IMR-90 (cell line): ENCODE measurements at regions not wholly inside any gene's neighbourhood (a gene's known extent, or its start where the extent isn't known, plus 50 kb on each side); places are given as distances from the start of the nearest gene placed in this dataset.

Source experiments
- ATAC-seq: fragments of 200-7000 bp; cut with Tn5 transposase; 2 replicates; pipeline ENCODE4 v1.9.1; 2020; ENCODE audit warnings: low read depth, mild to moderate bottlenecking, moderate library complexity
- BruUV-seq: library from RNA; stranded (reverse); fragments of 400-500 nt; replicated peaks from 2 replicates; lab custom pipeline; 2021; lab: Mats Ljungman, UMichigan
- CTCF ChIA-PET: fragments of 300-600 bp; formaldehyde crosslinking; extraction: SDS; loops from one replicate; lab custom pipeline; 2021; ENCODE audit warnings: antibody characterized with exemption; lab: Yijun Ruan, JAX
- POLR2A ChIA-PET: fragments of 300-600 bp; sonication (Branson Sonifier 250); formaldehyde crosslinking; loops from one replicate; lab custom pipeline; 2022; ENCODE audit warnings: antibody characterized with exemption; ENCODE audit not compliant: unreplicated experiment; lab: Charles Lee
- DNase-seq: peaks from one replicate; pipeline ENCODE4 v3.0.0; 2013
- H2AFZ ChIP-seq: replicated peaks from 2 replicates; pipeline ENCODE3; 2013; ENCODE audit warnings: low read length, mild to moderate bottlenecking; ENCODE audit not compliant: poor library complexity
- H2AK5ac ChIP-seq: 2 replicates; pipeline ENCODE4 v1.6.1; 2013; ENCODE audit warnings: low read depth, low read length, inconsistent platforms
- H2AK9ac ChIP-seq: replicated peaks from 2 replicates; pipeline ENCODE3; 2013; ENCODE audit warnings: mild to moderate bottlenecking, low read depth, low read length, moderate library complexity; ENCODE audit not compliant: poor library complexity
- H2BK120ac ChIP-seq: 2 replicates; pipeline ENCODE4 v1.6.1; 2013; ENCODE audit warnings: low read depth, low read length, inconsistent platforms
- H2BK15ac ChIP-seq: 3 replicates; pipeline ENCODE4 v1.6.1; 2013; ENCODE audit warnings: low read depth, low read length, inconsistent platforms
- H2BK20ac ChIP-seq: 2 replicates; pipeline ENCODE4 v1.6.1; 2013; ENCODE audit warnings: low read depth, mild to moderate bottlenecking, inconsistent platforms, low read length, moderate library complexity
- H2BK5ac ChIP-seq: 2 replicates; pipeline ENCODE4 v1.6.1; 2013; ENCODE audit warnings: mild to moderate bottlenecking, low read depth, low read length, inconsistent platforms; ENCODE audit not compliant: poor library complexity, severe bottlenecking
- H3K14ac ChIP-seq: replicated peaks from 2 replicates; pipeline ENCODE4 v1.6.1; 2013; ENCODE audit warnings: low read depth, low read length, inconsistent platforms
- H3K18ac ChIP-seq: 2 replicates; pipeline ENCODE4 v1.6.1; 2013; ENCODE audit warnings: low read depth, low read length, control low read depth
- H3K23ac ChIP-seq: 2 replicates; pipeline ENCODE4 v1.6.1; 2013; ENCODE audit warnings: low read depth, low read length, inconsistent platforms
- H3K27ac ChIP-seq: 2 replicates; pipeline ENCODE4 v1.5.1; 2013; ENCODE audit warnings: mild to moderate bottlenecking, control low read depth, low read length; ENCODE audit not compliant: insufficient read depth
- H3K27me3 ChIP-seq: 2 replicates; pipeline ENCODE4 v1.6.1; 2013; ENCODE audit warnings: low read length; ENCODE audit not compliant: control insufficient read depth, insufficient read depth
- H3K36me3 ChIP-seq: 2 replicates; pipeline ENCODE4 v1.6.1; 2013; ENCODE audit warnings: low read length, mixed read lengths; ENCODE audit not compliant: control insufficient read depth, insufficient read depth
- H3K4ac ChIP-seq: 2 replicates; pipeline ENCODE4 v1.6.1; 2013; ENCODE audit warnings: low read depth, low read length, inconsistent platforms
- H3K4me1 ChIP-seq: 2 replicates; pipeline ENCODE4 v1.6.1; 2013; ENCODE audit warnings: low read length, mixed read lengths; ENCODE audit not compliant: control insufficient read depth, insufficient read depth
- H3K4me2 ChIP-seq: 2 replicates; pipeline ENCODE4 v1.6.1; 2013; ENCODE audit warnings: low read depth, mild to moderate bottlenecking, control low read depth, low read length, moderate library complexity
- H3K4me3 ChIP-seq: 2 replicates; pipeline ENCODE4 v1.5.1; 2013; ENCODE audit warnings: low read depth, mild to moderate bottlenecking, control low read depth, low read length, moderate library complexity; ENCODE audit not compliant: insufficient read depth
- H3K56ac ChIP-seq: 2 replicates; pipeline ENCODE4 v1.6.1; 2013; ENCODE audit warnings: low read length, inconsistent platforms; ENCODE audit not compliant: insufficient read depth; ENCODE audit errors: extremely low read depth
- H3K79me1 ChIP-seq, 2 experiments: 2 replicates each; pipeline ENCODE4 v1.6.1; 2013; ENCODE audit warnings: low read length in 2 of 2, inconsistent platforms in 1 of 2, low read depth in 1 of 2
- H3K9ac ChIP-seq: 2 replicates; pipeline ENCODE4 v1.6.1; 2013; ENCODE audit warnings: low read depth, low read length, control low read depth
- H3K9me1 ChIP-seq: 2 replicates; pipeline ENCODE4 v1.6.1; 2013; ENCODE audit warnings: low read length, inconsistent platforms; ENCODE audit not compliant: insufficient read depth
- H3K9me3 ChIP-seq: 2 replicates; pipeline ENCODE4 v1.6.1; 2013; ENCODE audit warnings: low read length; ENCODE audit not compliant: control insufficient read depth, insufficient read depth
- H4K20me1 ChIP-seq: 2 replicates; pipeline ENCODE4 v1.6.1; 2013; ENCODE audit warnings: low read length, inconsistent platforms; ENCODE audit not compliant: insufficient read depth
- H4K5ac ChIP-seq: 2 replicates; pipeline ENCODE4 v1.6.1; 2013; ENCODE audit warnings: mild to moderate bottlenecking, low read depth, low read length, control low read depth
- H4K8ac ChIP-seq, 2 experiments: 2 replicates each; pipeline ENCODE4 v1.6.1; 2013; ENCODE audit warnings: low read depth in 2 of 2, low read length in 2 of 2, control low read depth in 1 of 2, inconsistent platforms in 1 of 2
- H4K91ac ChIP-seq: 2 replicates; pipeline ENCODE4 v1.6.1; 2013; ENCODE audit warnings: low read depth, low read length, inconsistent platforms; ENCODE audit not compliant: insufficient read depth
- CEBPB ChIP-seq: IDR thresholded peaks from 2 replicates; pipeline ENCODE4 v1.6.1; 2012; ENCODE audit warnings: low read depth, low read length, improper control_type of control experiment
- FOS ChIP-seq: fragments of 150-350 bp; IDR thresholded peaks from 2 replicates; pipeline ENCODE4 v1.6.1; 2016; ENCODE audit warnings: low read depth, low read length
- MAZ ChIP-seq: IDR thresholded peaks from 2 replicates; pipeline ENCODE4 v1.6.1; 2012; ENCODE audit warnings: low read depth, mild to moderate bottlenecking, low read length, improper control_type of control experiment, moderate library complexity, borderline replicate concordance
- MXI1 ChIP-seq: IDR thresholded peaks from 2 replicates; pipeline ENCODE4 v1.6.1; 2012; ENCODE audit warnings: low read depth, mild to moderate bottlenecking, low read length, moderate library complexity, borderline replicate concordance
- POLR2A ChIP-seq: IDR thresholded peaks from 2 replicates; pipeline ENCODE4 v1.6.1; 2012; ENCODE audit warnings: mild to moderate bottlenecking, low read depth, low read length
- USF2 ChIP-seq: fragments of 150-350 bp; IDR thresholded peaks from 2 replicates; pipeline ENCODE4 v1.6.1; 2017; ENCODE audit warnings: mild to moderate bottlenecking, antibody characterized with exemption, low read length, low read depth
- WGBS, 2 experiments: methylation state at CpG; one replicate each; pipeline versions ENCODE4 v1.1.5 to v1.1.7; 2013; ENCODE audit warnings: missing lambda C conversion rate in 2 of 2; ENCODE audit not compliant: insufficient read length in 1 of 2; ENCODE audit errors: extremely low coverage in 2 of 2; 5-methylcytosine and 5-hydroxymethylcytosine counted together
- dilution Hi-C: fragments of 300-500 bp; cut with HindIII; formaldehyde crosslinking; loops from one replicate; pipeline ENCODE4 v1.14.3; 2018; ENCODE audit warnings: low sequenced_read_pairs; ENCODE audit not compliant: unreplicated experiment
- in situ Hi-C: fragments of 300-500 bp; cut with MboI; formaldehyde crosslinking; loops from 3 replicates; pipeline ENCODE4 v1.14.3; 2019; ENCODE audit warnings: low sequenced_read_pairs, inconsistent platforms, mixed read lengths
- intact Hi-C: fragments of 100-400 bp; cut with micrococcal nuclease; formaldehyde crosslinking; loops from 2 replicates; pipeline ENCODE4 v1.10.0; 2022
- TF ChIP-seq, protein P1 (sequence below): fragments of 150-350 bp; IDR thresholded peaks from 2 replicates; pipeline ENCODE4 v1.6.1; 2016; ENCODE audit warnings: low read depth, mild to moderate bottlenecking, low read length, moderate library complexity, borderline replicate concordance

- Histone ChIP-seq H3K4me2 (no peak overlapping the region), H4K20me1 (no peaks in the 10 kb centered on the region), H3K9me1 (no peaks in the 10 kb centered on the region; the same call in 1 of the 2 replicates), H2BK120ac (no peak overlapping the region), H3K14ac (no peak overlapping the region), H4K91ac (no peak overlapping the region), H2BK5ac (no peak overlapping the region), H3K23ac (no peak overlapping the region), H2AK9ac (no peak overlapping the region), H2BK20ac (no peak overlapping the region), H4K5ac (no peak overlapping the region), H3K27ac (no peak overlapping the region), H3K79me1 (no peaks in the 10 kb centered on the region), H3K9ac (no peak overlapping the region), H3K4me1 (peaks cover 2% of the 10 kb centered on the region), H2AK5ac (no peak overlapping the region), H2BK15ac (no peak overlapping the region), H4K8ac (no peak overlapping the region), H3K4ac (no peak overlapping the region), H3K9me3 (no peaks in the 10 kb centered on the region), H2AFZ (no peak overlapping the region), H3K27me3 (no peaks in the 10 kb centered on the region), H3K18ac (no peak overlapping the region), H3K56ac (no peak overlapping the region), H3K4me3 (no peak overlapping the region), H3K36me3 (no peaks in the 10 kb centered on the region)
- POLR2A ChIA-PET, result no interaction called here
- in situ Hi-C loops, result no loop called here
- ATAC-seq (no peak), DNase-seq (no peak)
- CTCF ChIA-PET, result no interaction called here
- WGBS, 2 experiments, result no CpG with 5 or more reads among the region's 2 CpGs
- intact Hi-C loops, result no loop called here
- dilution Hi-C loops, result no loop called here
- no TSS peak for BruUV-seq
- TF ChIP-seq USF2 (no peak), POLR2A (no peak), CEBPB (no peak), MXI1 (no peak), MAZ (no peak), FOS (no peak)
- TF ChIP-seq, protein P1, sequence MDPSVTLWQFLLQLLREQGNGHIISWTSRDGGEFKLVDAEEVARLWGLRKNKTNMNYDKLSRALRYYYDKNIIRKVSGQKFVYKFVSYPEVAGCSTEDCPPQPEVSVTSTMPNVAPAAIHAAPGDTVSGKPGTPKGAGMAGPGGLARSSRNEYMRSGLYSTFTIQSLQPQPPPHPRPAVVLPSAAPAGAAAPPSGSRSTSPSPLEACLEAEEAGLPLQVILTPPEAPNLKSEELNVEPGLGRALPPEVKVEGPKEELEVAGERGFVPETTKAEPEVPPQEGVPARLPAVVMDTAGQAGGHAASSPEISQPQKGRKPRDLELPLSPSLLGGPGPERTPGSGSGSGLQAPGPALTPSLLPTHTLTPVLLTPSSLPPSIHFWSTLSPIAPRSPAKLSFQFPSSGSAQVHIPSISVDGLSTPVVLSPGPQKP, result no peak
Observed at GRCh38 chr6:113620386-113620785, 236.8 kb upstream of the MARCKS start.
